Activated CD8-positive, alpha-beta T cell treated with anti-CD3 and anti-CD28 coated beads, Interleukin-2, amount 10 ng/mL, durations not matched to agents 7 days and 5 days (primary cell): ENCODE measurements at regions not wholly inside any gene's neighbourhood (a gene's known extent, or its start where the extent isn't known, plus 50 kb on each side); places are given as distances from the start of the nearest gene placed in this dataset.
A peak's percentile ranks its signal among the peaks of the same experiment; 100 is the strongest.

Source experiments
- ATAC-seq: fragments of 150-1000 bp; cut with Tn5 transposase; one replicate; pipeline ENCODE4 v1.10.0; 2021; ENCODE audit warnings: moderate library complexity
- CTCF ChIA-PET: fragments of 350-600 bp; sonication (Branson Sonifier 250); formaldehyde crosslinking; loops from one replicate; lab custom pipeline; 2021; ENCODE audit warnings: antibody characterized with exemption; lab: Charles Lee
- POLR2A ChIA-PET: fragments of 350-600 bp; sonication (Branson Sonifier 250); formaldehyde crosslinking; loops from one replicate; lab custom pipeline; 2021; ENCODE audit warnings: antibody characterized with exemption; lab: Charles Lee
- DNase-seq: peaks from one replicate; pipeline ENCODE4 v3.0.0-alpha.2; 2020
- H3K27ac Mint-ChIP-seq: one replicate; pipeline ENCODE4 v1.8.0; 2021; ENCODE audit warnings: mild to moderate bottlenecking, mixed read lengths
- H3K27me3 Mint-ChIP-seq: one replicate; pipeline ENCODE4 v1.8.0; 2021; ENCODE audit warnings: low read depth, mixed read lengths
- H3K36me3 Mint-ChIP-seq: one replicate; pipeline ENCODE4 v1.8.0; 2021; ENCODE audit warnings: low read depth, mixed read lengths
- H3K4me1 Mint-ChIP-seq: one replicate; pipeline ENCODE4 v1.8.0; 2021; ENCODE audit warnings: low read depth, mixed read lengths
- H3K4me3 Mint-ChIP-seq: one replicate; pipeline ENCODE4 v1.8.0; 2021; ENCODE audit warnings: mild to moderate bottlenecking, mixed read lengths
- H3K9me3 Mint-ChIP-seq: one replicate; pipeline ENCODE4 v1.8.0; 2022; ENCODE audit warnings: mixed read lengths; ENCODE audit not compliant: insufficient read depth

DNA sequence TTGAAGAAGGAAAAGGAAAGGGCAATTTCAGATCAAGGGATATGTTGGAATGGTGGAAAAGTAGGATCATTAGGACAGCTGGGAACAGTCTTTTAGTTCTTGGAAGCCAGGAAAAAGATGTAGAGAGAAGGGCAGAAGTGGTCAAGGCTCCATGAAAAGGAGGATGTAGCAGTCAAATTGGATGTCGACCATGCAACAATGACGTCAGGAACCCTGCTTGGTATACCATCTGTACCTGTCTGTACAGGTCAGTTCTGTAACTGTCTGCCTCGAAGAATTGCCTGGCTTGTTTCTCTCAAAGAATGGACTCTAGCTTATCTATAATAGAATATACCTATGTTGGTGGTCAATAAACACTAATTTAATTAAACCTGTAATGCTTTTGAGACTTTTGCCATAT is 157.8 kb upstream of the SGO1 start:
- no peak for ATAC-seq
- no peak for DNase-seq
- H3K27me3 Mint-ChIP-seq: no peaks in the 10 kb centered on the region
- H3K9me3 Mint-ChIP-seq: no peaks in the 10 kb centered on the region
- no peak overlapping the region for H3K27ac Mint-ChIP-seq
- CTCF ChIA-PET: no interaction called here
- H3K36me3 Mint-ChIP-seq: no peaks in the 10 kb centered on the region
- POLR2A ChIA-PET: no interaction called here
- no peak overlapping the region for H3K4me3 Mint-ChIP-seq
- no peaks in the 10 kb centered on the region for H3K4me1 Mint-ChIP-seq

DNA sequence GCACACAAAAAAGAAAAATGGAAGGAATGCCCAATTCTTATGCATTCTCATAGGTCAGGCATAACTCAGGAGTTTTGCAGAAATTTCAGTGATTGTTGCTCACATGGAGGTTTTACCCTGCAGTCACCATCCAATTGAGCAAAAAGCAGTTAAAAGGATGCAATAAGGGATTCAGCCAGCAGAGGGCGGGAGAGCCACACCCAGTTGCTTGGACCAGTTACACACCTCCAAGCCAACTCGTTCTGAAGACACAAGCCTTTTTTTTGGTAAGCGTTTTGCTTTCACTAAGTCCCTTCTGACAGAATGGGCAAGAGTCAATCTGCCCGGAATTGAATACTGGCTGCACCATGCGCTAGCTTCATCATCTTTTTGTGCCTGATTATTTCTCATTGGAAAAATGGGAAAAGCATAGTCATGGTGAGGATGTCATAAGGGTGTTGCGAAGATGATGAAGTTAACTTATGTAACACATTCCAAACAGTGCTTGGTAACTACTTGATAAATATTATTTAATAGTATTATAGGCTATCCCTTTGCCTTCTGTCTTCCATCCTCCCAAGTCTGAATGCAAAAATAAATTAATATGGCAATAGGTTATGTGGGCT is 154.4 kb upstream of the SGO1 start:
- no peak overlapping the region for H3K4me3 Mint-ChIP-seq
- ChIA-PET CTCF (interaction anchor here (0.9 kb wide), 1 partner anchor 9 kb away, joined by 3 read pairs; no protein-coding TSS in a partner anchor), POLR2A (no interaction called here)
- H3K36me3 Mint-ChIP-seq: no peaks in the 10 kb centered on the region
- peak; percentile 87 for ATAC-seq
- H3K4me1 Mint-ChIP-seq: no peaks in the 10 kb centered on the region
- H3K27ac Mint-ChIP-seq: no peak overlapping the region
- DNase-seq: peak; percentile 81
- H3K9me3 Mint-ChIP-seq: no peaks in the 10 kb centered on the region
- peaks cover 2% of the 10 kb centered on the region for H3K27me3 Mint-ChIP-seq

- no peaks in the 10 kb centered on the region for H3K4me1 Mint-ChIP-seq
- DNase-seq (no peak), ATAC-seq (no peak)
- H3K27me3 Mint-ChIP-seq: peaks cover 7% of the 10 kb centered on the region
- POLR2A ChIA-PET: no interaction called here
- H3K27ac Mint-ChIP-seq: no peak overlapping the region
- CTCF ChIA-PET: no interaction called here
- H3K4me3 Mint-ChIP-seq: no peak overlapping the region
- H3K36me3 Mint-ChIP-seq: no peaks in the 10 kb centered on the region
- H3K9me3 Mint-ChIP-seq: no peaks in the 10 kb centered on the region
Observed at GRCh38 chr3:20336572-20336971, 150.6 kb upstream of the SGO1 start.

DNA sequence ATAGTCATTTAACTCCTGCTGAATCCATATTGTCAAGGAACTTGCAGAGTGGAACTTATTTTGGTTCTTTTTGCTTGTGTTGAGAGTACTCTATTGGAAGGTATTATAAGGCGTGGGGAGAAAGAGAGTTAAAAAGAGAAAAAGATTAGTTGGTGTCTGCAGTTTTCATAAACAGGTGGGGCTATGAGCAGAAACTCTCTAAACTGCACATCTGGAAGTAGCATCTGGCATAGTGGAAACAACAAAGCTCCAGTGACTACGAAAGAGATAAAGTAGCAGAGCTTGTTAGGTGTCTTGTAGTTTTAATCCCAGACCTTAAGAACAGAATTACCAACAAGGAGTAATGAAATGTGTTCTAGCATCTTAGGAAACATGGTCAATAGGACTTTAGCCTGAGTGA is 148.8 kb upstream of the SGO1 start:
- H3K9me3 Mint-ChIP-seq: no peaks in the 10 kb centered on the region
- H3K36me3 Mint-ChIP-seq: no peaks in the 10 kb centered on the region
- no peak overlapping the region for H3K4me3 Mint-ChIP-seq
- H3K4me1 Mint-ChIP-seq: no peaks in the 10 kb centered on the region
- no peak for DNase-seq
- ChIA-PET CTCF (no interaction called here), POLR2A (no interaction called here)
- H3K27ac Mint-ChIP-seq: no peak overlapping the region
- H3K27me3 Mint-ChIP-seq: peaks cover 7% of the 10 kb centered on the region
- ATAC-seq: no peak

DNA sequence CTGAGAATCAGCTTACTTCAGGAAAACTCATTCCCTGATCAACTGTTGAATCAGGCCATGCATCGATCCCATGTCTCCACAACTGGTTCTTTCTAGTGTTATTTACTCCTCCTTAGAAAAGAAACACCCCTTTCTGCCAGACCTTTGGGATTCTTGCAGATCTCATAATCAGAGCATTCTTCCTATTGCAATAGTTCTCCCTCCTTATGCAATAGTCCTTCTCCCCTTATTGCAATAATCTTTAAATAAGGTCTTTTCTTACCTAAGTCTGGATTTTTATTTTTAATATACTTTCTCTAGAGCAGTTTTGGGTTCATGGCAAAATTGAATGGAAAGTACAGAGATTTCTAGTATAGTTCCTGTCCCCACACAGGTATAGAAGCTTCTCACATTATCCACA is 141.9 kb upstream of the SGO1 start:
- ChIA-PET CTCF (no interaction called here), POLR2A (no interaction called here)
- Mint-ChIP-seq H3K27ac (no peak overlapping the region), H3K9me3 (no peaks in the 10 kb centered on the region), H3K4me1 (no peaks in the 10 kb centered on the region), H3K36me3 (no peaks in the 10 kb centered on the region), H3K27me3 (no peaks in the 10 kb centered on the region), H3K4me3 (no peak overlapping the region)
- DNase-seq: no peak
- no peak for ATAC-seq

GRCh38 chr3:20326541-20326940 is 140.5 kb upstream of the SGO1 start:
- Mint-ChIP-seq H3K36me3 (no peaks in the 10 kb centered on the region), H3K9me3 (no peaks in the 10 kb centered on the region), H3K27me3 (no peaks in the 10 kb centered on the region), H3K4me1 (no peaks in the 10 kb centered on the region), H3K27ac (no peak overlapping the region), H3K4me3 (no peak overlapping the region)
- ChIA-PET CTCF (no interaction called here), POLR2A (interaction anchor here (0.6 kb wide), 1 partner anchor 369 kb away, joined by 3 read pairs; no protein-coding TSS in a partner anchor)
- DNase-seq: no peak
- ATAC-seq: no peak

DNA sequence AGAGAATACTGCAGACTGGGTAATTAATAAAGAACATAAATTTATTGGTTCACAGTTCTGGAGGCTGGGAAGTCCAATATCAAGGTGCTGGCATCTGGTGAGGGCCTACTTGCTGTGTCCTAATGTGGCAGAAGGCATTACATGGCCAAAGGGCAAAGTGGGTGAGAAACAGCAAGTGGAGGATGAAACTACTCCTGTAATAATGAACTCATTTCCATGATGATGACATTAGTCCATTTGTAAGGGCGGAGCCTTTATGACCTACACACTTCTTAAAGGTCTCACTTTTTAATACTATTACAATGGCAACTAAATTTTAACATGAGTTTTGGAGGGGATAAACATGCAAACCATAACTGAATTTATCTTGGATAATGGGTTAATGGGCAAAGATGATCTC is 139.6 kb upstream of the SGO1 start:
- DNase-seq: no peak
- Mint-ChIP-seq H3K27ac (no peak overlapping the region), H3K9me3 (no peaks in the 10 kb centered on the region), H3K36me3 (no peaks in the 10 kb centered on the region), H3K4me3 (no peak overlapping the region), H3K27me3 (no peaks in the 10 kb centered on the region), H3K4me1 (no peaks in the 10 kb centered on the region)
- ChIA-PET CTCF (no interaction called here), POLR2A (no interaction called here)
- ATAC-seq: no peak

GRCh38 chr3:20324664-20325478 is 138.9 kb upstream of the SGO1 start:
- DNase-seq (no peak), ATAC-seq (no peak)
- CTCF ChIA-PET: no interaction called here
- Mint-ChIP-seq H3K36me3 (no peaks in the 10 kb centered on the region), H3K27me3 (no peaks in the 10 kb centered on the region), H3K9me3 (no peaks in the 10 kb centered on the region), H3K27ac (no peak overlapping the region), H3K4me1 (no peaks in the 10 kb centered on the region), H3K4me3 (no peak overlapping the region)
- POLR2A ChIA-PET: no interaction called here

DNA sequence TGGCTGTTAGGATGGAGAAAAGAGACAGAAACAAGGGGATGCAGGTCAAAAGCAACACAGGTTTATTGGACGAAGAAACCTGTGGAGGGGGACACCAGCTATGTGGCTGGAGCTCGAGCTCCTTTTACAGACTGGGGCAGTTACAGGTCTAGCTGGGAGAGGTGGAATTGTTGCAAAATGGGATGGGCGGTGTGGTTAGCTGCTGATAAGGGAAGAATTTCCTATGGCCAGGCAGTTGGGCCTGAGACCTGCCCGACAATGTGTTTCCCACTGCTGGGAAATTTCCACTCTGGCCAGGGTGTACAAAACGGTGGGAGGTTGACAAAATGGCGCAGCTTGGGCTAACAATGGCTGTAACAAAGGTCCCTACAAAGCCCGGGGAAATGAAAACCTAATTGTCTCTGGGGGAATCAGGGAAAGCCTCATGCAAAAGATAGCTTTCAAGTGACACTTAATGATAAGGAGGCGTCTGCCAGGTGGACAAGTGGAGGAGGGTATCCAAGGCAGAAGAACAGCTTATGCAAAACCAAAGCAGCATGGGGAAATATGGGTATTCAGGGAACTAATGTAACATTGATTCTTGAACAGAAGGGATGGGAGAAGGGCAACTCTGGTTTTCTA is 137.4 kb upstream of the SGO1 start:
- no peaks in the 10 kb centered on the region for H3K4me1 Mint-ChIP-seq
- POLR2A ChIA-PET: no interaction called here
- H3K9me3 Mint-ChIP-seq: no peaks in the 10 kb centered on the region
- CTCF ChIA-PET: no interaction called here
- H3K4me3 Mint-ChIP-seq: no peak overlapping the region
- no peaks in the 10 kb centered on the region for H3K36me3 Mint-ChIP-seq
- no peak for ATAC-seq
- no peak for DNase-seq
- no peak overlapping the region for H3K27ac Mint-ChIP-seq
- H3K27me3 Mint-ChIP-seq: no peaks in the 10 kb centered on the region

GRCh38 chr3:20322085-20322484 is 136.1 kb upstream of the SGO1 start:
- no peak overlapping the region for H3K27ac Mint-ChIP-seq

GRCh38 chr3:20321391-20322047 is 135.5 kb upstream of the SGO1 start:
- ChIA-PET CTCF (no interaction called here), POLR2A (no interaction called here)
- H3K4me3 Mint-ChIP-seq: no peak overlapping the region
- no peak overlapping the region for H3K27ac Mint-ChIP-seq
- H3K36me3 Mint-ChIP-seq: no peaks in the 10 kb centered on the region
- no peaks in the 10 kb centered on the region for H3K4me1 Mint-ChIP-seq
- DNase-seq: no peak
- H3K27me3 Mint-ChIP-seq: no peaks in the 10 kb centered on the region
- ATAC-seq: no peak
- no peaks in the 10 kb centered on the region for H3K9me3 Mint-ChIP-seq

More at GRCh38 chr3:20322085-20322484, 136.1 kb upstream of the SGO1 start:
- Mint-ChIP-seq H3K4me3 (no peak overlapping the region), H3K36me3 (no peaks in the 10 kb centered on the region), H3K4me1 (no peaks in the 10 kb centered on the region), H3K27me3 (no peaks in the 10 kb centered on the region), H3K9me3 (no peaks in the 10 kb centered on the region)
- POLR2A ChIA-PET: no interaction called here
- DNase-seq: no peak
- ATAC-seq: no peak
- CTCF ChIA-PET: no interaction called here

DNA sequence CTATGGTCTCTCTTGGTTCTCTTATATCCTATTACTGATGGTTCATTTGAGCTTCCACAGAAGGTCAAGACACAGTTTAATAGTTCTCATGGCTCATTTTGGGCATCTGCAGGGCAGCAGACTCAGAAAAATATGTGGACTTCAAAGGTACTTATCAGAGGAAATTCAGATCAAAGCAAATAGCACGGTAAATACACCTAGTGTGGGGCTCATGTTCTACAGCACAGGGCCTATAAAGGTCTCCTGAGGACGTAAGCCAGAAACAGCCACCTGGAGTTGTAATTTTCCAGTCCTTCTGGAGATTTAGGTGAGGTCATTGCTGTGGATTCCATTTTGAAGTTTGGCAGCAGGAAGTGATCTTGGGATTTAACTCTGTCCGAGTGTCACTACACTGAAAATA is 134.5 kb upstream of the SGO1 start:
- H3K27me3 Mint-ChIP-seq: no peaks in the 10 kb centered on the region
- DNase-seq (no peak), ATAC-seq (no peak)
- no peaks in the 10 kb centered on the region for H3K4me1 Mint-ChIP-seq
- no peak overlapping the region for H3K4me3 Mint-ChIP-seq
- H3K27ac Mint-ChIP-seq: no peak overlapping the region
- no peaks in the 10 kb centered on the region for H3K9me3 Mint-ChIP-seq
- no peaks in the 10 kb centered on the region for H3K36me3 Mint-ChIP-seq
- ChIA-PET CTCF (no interaction called here), POLR2A (no interaction called here)
